HepG2 (cell line): ENCODE measurements at regions not wholly inside any gene's neighbourhood (a gene's known extent, or its start where the extent isn't known, plus 50 kb on each side); places are given as distances from the start of the nearest gene placed in this dataset.
A peak's percentile ranks its signal among the peaks of the same experiment; 100 is the strongest.

ENCODE experiments used
- ATAC-seq: fragments of 200-7000 bp; cut with Tn5 transposase; 3 replicates; pipeline ENCODE4 v1.9.1; 2020; ENCODE audit warnings: mild to moderate bottlenecking, moderate library complexity
- BruUV-seq: library from RNA; stranded (reverse); fragments of 400-500 nt; replicated peaks from 2 replicates; lab custom pipeline; 2021; lab: Mats Ljungman, UMichigan
- CTCF ChIA-PET: fragments of 300-600 bp; formaldehyde crosslinking; extraction: SDS; loops from one replicate; lab custom pipeline; 2021; ENCODE audit warnings: low total read pairs, inconsistent platforms, low intra/inter-chr PET ratio; lab: Yijun Ruan, JAX
- POLR2A ChIA-PET: fragments of 350-600 bp; sonication (Branson Sonifier 250); formaldehyde crosslinking; loops from one replicate; lab custom pipeline; 2020; ENCODE audit warnings: antibody characterized with exemption, inconsistent platforms; lab: Yijun Ruan, JAX
- DNase-seq: peaks from one replicate; pipeline ENCODE4 v3.0.0-alpha.2; 2015; ENCODE audit warnings: low spot score
- FAIRE-seq: peaks from 3 replicates; lab custom pipeline; 2011; peaks lifted over from hg19 to GRCh38; lab: Jason Lieb, UNC
- H2AFZ ChIP-seq: one replicate; pipeline ENCODE4 v1.6.1; 2011; ENCODE audit warnings: low read length, inconsistent platforms
- H3K27ac ChIP-seq: fragments of 300-600 bp; 3 replicates; pipeline ENCODE4 v1.8.0; 2011; ENCODE audit warnings: mixed run types, mild to moderate bottlenecking, mixed read lengths, low read length, inconsistent platforms; ENCODE audit not compliant: insufficient read depth; ENCODE audit errors: extremely low read length
- H3K27me3 ChIP-seq, 2 experiments: fragments of 200-600 bp in 1 of 2; 2 replicates in 1 of 2; 3 replicates in 1 of 2; pipeline versions ENCODE4 v1.6.0 to v1.8.0; 2011; ENCODE audit warnings: low read length in 2 of 2, mild to moderate bottlenecking in 2 of 2, moderate library complexity in 2 of 2, inconsistent platforms in 1 of 2; ENCODE audit not compliant: insufficient read depth in 2 of 2, control insufficient read depth in 1 of 2
- H3K36me3 ChIP-seq, 2 experiments: fragments of 200-600 bp in 1 of 2; replicated peaks in 1 of 2; 2 replicates in 1 of 2; 3 replicates in 1 of 2; pipeline versions ENCODE4 v1.5.1 to v1.8.0; 2011; ENCODE audit warnings: low read length in 2 of 2, inconsistent platforms in 1 of 2; ENCODE audit not compliant: insufficient read depth in 2 of 2, control insufficient read depth in 1 of 2
- H3K4me1 ChIP-seq: 2 replicates; pipeline ENCODE4 v1.5.1; 2012; ENCODE audit warnings: low read length, inconsistent platforms; ENCODE audit not compliant: insufficient read depth
- H3K4me2 ChIP-seq: 2 replicates; pipeline ENCODE4 v1.6.0; 2011; ENCODE audit warnings: low read depth, low read length, inconsistent platforms
- H3K4me3 ChIP-seq, 3 experiments: fragments of 200-600 bp in 1 of 3; sonication (generic), shearing (Covaris generic) in 1 of 3; replicated peaks in 1 of 3; 2 replicates each; pipeline ENCODE4 v1.5.1; 2011 to 2016; ENCODE audit warnings: low read length in 3 of 3, inconsistent platforms in 2 of 3, low read depth in 2 of 3, mild to moderate bottlenecking in 2 of 3, control low read depth in 1 of 3, mixed read lengths in 1 of 3; ENCODE audit not compliant: insufficient read depth in 1 of 3
- H3K79me2 ChIP-seq: one replicate; pipeline ENCODE4 v1.6.1; 2011; ENCODE audit warnings: low read length, inconsistent platforms; ENCODE audit not compliant: insufficient read depth
- H3K9ac ChIP-seq: 2 replicates; pipeline ENCODE4 v1.6.0; 2011; ENCODE audit warnings: mild to moderate bottlenecking, low read depth, low read length, inconsistent platforms; ENCODE audit not compliant: insufficient read depth
- H3K9me3 ChIP-seq: 2 replicates; pipeline ENCODE4 v1.5.1; 2012; ENCODE audit warnings: mild to moderate bottlenecking, low read length
- H4K20me1 ChIP-seq: 2 replicates; pipeline ENCODE4 v1.6.0; 2011; ENCODE audit warnings: inconsistent platforms, mild to moderate bottlenecking, low read length, moderate library complexity; ENCODE audit not compliant: insufficient read depth
- PAWR ChIP-seq: sonication (generic); formaldehyde crosslinking; IDR thresholded peaks from 2 replicates; pipeline ENCODE4 v1.4.0; 2020; ENCODE audit warnings: missing genetic modification reagents, mild to moderate bottlenecking, borderline replicate concordance
- RBFOX2 ChIP-seq: fragments of 200-400 bp; formaldehyde crosslinking; IDR thresholded peaks from 2 replicates; pipeline ENCODE4 v1.6.1; 2017; ENCODE audit warnings: low read depth, mild to moderate bottlenecking, low read length
- SNAI1 ChIP-seq: sonication (generic); formaldehyde crosslinking; IDR thresholded peaks from 2 replicates; pipeline ENCODE4 v1.5.0; 2020; ENCODE audit warnings: mild to moderate bottlenecking, missing genetic modification reagents, borderline replicate concordance
- whole genome bisulfite sequencing: methylation state at CpG from one replicate; pipeline ENCODE4 v1.1.6; 2017; ENCODE audit warnings: low lambda C conversion rate; 5-methylcytosine and 5-hydroxymethylcytosine counted together
- in situ Hi-C: cut with HindIII; loops from 2 replicates; pipeline ENCODE4 v1.10.0; 2017; ENCODE audit warnings: low pct_unique_long_range_greater_than_20kb; ENCODE audit not compliant: extremely low pct_ligation_motif_present
- intact Hi-C: fragments of 100-400 bp; cut with micrococcal nuclease; formaldehyde crosslinking; loops from one replicate; pipeline ENCODE4 v1.10.0; 2022; ENCODE audit not compliant: unreplicated experiment
- TF ChIP-seq, protein P1 (sequence below): sonication (generic); formaldehyde crosslinking; IDR thresholded peaks from 2 replicates; pipeline ENCODE4 v1.5.0; 2020; ENCODE audit warnings: missing genetic modification reagents
- TF ChIP-seq, protein P2 (sequence below): sonication (generic); formaldehyde crosslinking; IDR thresholded peaks from 2 replicates; pipeline ENCODE4 v1.5.0; 2020; ENCODE audit warnings: missing genetic modification reagents

DNA sequence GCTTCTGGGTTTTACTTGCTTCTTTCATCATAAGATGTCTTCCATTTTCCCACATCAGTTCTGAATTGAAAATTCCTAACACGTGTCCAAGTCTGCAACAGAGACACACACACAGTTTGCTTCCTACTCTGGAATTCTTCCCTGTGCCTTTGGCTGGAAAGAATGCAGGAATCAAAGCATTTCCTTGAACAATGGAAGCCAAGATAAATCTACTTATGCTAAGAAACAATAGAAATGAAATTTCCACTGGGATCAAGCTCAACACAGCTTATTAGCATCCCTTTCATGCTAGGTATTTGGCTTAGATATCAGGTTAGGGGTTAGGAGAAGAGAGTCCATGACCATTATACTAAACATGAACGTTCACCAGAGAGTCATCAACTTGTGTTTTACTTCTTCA, 101.1 kb upstream of the SCAF8 start:
- H3K36me3 ChIP-seq: no peaks in the 10 kb centered on the region
- no peaks in the 10 kb centered on the region for H3K79me2 ChIP-seq
- no peak overlapping the region for H3K4me2 ChIP-seq
- intact Hi-C loops (no loop called here), in situ Hi-C loops (no loop called here)
- TF ChIP-seq PAWR (CRISPR knock-in tag): no peak
- no peak for TF ChIP-seq SNAI1 (CRISPR knock-in tag)
- no peak for TF ChIP-seq RBFOX2
- H3K9ac ChIP-seq: no peak overlapping the region
- POLR2A ChIA-PET: no interaction called here
- CTCF ChIA-PET: no interaction called here
- no peak overlapping the region for H3K4me3 ChIP-seq
- DNase-seq (no peak), FAIRE-seq (no peak), ATAC-seq (no peak)
- H2AFZ ChIP-seq: no peak overlapping the region
- H3K27me3 ChIP-seq: no peaks in the 10 kb centered on the region
- H4K20me1 ChIP-seq: no peaks in the 10 kb centered on the region
- H3K27ac ChIP-seq: no peak overlapping the region
- no peaks in the 10 kb centered on the region for H3K4me1 ChIP-seq
- 2% methylated on average over 2 of the region's 2 CpGs for WGBS
- no TSS peak for BruUV-seq
- no peaks in the 10 kb centered on the region for H3K9me3 ChIP-seq

DNA sequence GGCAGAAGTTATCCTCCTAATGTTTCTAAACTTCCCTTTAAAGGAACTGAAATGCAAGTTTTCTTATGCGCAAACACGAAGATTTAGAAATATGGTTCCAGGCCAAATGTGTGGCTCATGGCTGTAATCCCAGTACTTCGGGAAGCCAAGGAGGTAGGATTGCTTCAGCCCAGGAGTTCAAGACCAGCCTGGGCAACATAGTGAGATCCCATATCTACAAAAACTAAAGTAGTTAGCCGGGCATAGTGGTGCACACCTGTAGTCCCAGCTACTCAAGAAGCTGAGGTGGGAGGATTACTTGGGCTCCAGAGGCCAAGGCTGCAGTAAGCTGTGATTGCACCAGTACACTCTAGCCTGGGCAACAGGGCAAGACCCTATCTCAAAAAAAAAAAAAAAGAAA, 95.8 kb upstream of the SCAF8 start:
- CTCF ChIA-PET: no interaction called here
- DNase-seq (no peak), ATAC-seq (no peak), FAIRE-seq (peak; percentile 8)
- no peaks in the 10 kb centered on the region for H3K36me3 ChIP-seq
- no TSS peak for BruUV-seq
- no peaks in the 10 kb centered on the region; a peak in 1 of 5 replicates for H3K27me3 ChIP-seq
- no peaks in the 10 kb centered on the region for H4K20me1 ChIP-seq
- no peak overlapping the region for H2AFZ ChIP-seq
- 66% methylated on average over 4 of the region's 4 CpGs for WGBS
- no peaks in the 10 kb centered on the region for H3K4me1 ChIP-seq
- H3K27ac ChIP-seq: no peak overlapping the region
- in situ Hi-C loops: no loop called here
- no peak overlapping the region for H3K9ac ChIP-seq
- intact Hi-C loops: no loop called here
- no peaks in the 10 kb centered on the region for H3K9me3 ChIP-seq
- TF ChIP-seq, protein P1, sequence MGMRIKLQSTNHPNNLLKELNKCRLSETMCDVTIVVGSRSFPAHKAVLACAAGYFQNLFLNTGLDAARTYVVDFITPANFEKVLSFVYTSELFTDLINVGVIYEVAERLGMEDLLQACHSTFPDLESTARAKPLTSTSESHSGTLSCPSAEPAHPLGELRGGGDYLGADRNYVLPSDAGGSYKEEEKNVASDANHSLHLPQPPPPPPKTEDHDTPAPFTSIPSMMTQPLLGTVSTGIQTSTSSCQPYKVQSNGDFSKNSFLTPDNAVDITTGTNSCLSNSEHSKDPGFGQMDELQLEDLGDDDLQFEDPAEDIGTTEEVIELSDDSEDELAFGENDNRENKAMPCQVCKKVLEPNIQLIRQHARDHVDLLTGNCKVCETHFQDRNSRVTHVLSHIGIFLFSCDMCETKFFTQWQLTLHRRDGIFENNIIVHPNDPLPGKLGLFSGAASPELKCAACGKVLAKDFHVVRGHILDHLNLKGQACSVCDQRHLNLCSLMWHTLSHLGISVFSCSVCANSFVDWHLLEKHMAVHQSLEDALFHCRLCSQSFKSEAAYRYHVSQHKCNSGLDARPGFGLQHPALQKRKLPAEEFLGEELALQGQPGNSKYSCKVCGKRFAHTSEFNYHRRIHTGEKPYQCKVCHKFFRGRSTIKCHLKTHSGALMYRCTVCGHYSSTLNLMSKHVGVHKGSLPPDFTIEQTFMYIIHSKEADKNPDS (CRISPR knock-in tag): no peak
- TF ChIP-seq, protein P2, sequence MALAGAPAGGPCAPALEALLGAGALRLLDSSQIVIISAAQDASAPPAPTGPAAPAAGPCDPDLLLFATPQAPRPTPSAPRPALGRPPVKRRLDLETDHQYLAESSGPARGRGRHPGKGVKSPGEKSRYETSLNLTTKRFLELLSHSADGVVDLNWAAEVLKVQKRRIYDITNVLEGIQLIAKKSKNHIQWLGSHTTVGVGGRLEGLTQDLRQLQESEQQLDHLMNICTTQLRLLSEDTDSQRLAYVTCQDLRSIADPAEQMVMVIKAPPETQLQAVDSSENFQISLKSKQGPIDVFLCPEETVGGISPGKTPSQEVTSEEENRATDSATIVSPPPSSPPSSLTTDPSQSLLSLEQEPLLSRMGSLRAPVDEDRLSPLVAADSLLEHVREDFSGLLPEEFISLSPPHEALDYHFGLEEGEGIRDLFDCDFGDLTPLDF: no peak
- no peak overlapping the region for H3K4me3 ChIP-seq
- H3K79me2 ChIP-seq: no peaks in the 10 kb centered on the region
- H3K4me2 ChIP-seq: no peak overlapping the region
- POLR2A ChIA-PET: no interaction called here
